NCI-H748 (cell line): ENCODE measurements at regions not wholly inside any gene's neighbourhood (a gene's known extent, or its start where the extent isn't known, plus 50 kb on each side); places are given as distances from the start of the nearest gene placed in this dataset.
"Not testable (repeated sequence)": the region's sequence is repeated elsewhere in the genome, so short reads cannot be mapped to it uniquely, and the experiment has no call there.

Experiments used
- DNase-seq: peaks from one replicate; lab custom pipeline; 2025; ENCODE audit not compliant: unreplicated experiment; lab: John Stamatoyannopoulos, UW

DNA sequence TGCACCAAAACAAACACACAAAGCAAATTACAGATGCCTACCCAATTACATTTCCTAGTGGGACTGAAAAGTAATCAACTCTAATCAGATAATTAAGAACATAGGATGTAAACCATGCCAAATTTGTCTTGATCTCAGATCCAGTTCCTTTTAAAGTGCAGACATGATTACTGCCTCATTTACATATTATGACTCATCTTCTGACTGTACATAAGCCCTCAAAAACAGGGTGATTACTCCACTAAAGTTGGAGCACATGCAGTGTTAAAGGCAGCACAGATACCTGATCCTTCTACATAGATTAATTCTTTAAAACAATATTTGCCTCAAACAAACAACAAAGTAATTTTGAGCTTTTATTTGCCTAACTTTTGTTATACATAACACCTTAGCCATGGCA, 337.2 kb downstream of the RPS29 start:
- no peak for DNase-seq

DNA sequence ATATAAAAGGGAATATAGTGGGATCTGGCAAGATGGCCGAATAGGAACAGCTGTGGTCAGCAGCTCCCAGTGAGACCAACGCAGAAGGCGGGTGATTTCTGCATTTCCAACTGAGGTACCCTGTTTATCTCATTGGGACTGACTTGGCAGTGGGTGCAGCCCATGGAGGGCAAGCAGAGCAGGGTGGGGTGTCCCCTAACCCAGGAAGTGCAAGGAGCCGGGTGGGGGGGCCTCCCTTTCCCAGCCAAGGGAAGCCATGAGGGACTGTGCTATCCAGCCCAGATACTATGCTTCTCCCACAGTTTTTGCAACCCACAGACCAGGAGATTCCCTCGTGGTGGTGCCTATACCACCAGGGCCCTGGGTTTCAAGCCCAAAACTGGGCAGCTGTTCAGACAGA, 342.4 kb downstream of the RPS29 start:
- not testable (repeated sequence) for DNase-seq

GRCh38 chr14:49240383-49240782, 345.8 kb downstream of the RPS29 start:
- no peak for DNase-seq

GRCh38 chr14:49228552-49228951, 357.6 kb downstream of the RPS29 start:
- no peak for DNase-seq

GRCh38 chr14:49221316-49221715, 364.9 kb downstream of the RPS29 start:
- no peak for DNase-seq

DNA sequence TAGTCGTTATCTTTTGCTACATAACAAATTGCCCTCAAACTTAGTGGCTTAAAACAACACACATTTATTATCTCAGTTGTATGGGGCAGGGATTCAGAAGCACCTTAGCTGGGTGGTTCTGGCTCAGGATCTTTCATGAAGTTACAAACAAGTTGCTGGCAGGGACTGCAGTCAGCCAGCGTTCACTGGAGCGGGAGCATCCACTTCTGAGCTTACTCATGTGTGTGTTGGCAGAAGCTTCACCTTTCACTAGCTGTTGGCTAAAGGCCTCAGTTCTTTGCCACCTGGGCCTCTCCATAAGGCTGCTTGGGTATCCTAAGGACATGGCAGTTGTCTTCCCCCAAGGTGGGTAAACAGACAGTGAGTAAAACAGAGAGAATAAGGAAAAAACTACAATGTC, 365.7 kb downstream of the RPS29 start:
- DNase-seq, result no peak

- peak; percentile 3 for DNase-seq
These were observed 367.6 kb downstream of the RPS29 start for GRCh38 chr14:49218436-49219092.

- DNase-seq, result no peak
These were observed 373.5 kb downstream of the RPS29 start for GRCh38 chr14:49212721-49213120.

DNA sequence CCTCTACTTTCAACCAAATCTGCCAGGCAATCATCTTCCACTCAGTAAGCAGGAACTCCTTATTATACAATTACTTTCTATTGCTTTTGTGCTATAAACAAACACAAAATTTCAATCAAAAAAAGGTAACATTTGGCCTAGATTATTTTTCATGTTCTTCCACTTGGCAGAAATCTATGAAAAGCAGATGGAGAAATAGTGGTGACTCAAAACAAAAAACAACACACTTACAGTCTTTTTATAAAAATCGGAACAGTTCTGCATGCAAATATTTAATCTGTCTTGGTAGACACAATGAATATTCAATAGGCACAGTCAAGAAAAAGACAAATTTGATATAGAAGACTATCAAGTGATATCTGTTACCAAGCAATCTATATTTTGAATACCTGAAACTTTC, 376.8 kb downstream of the RPS29 start:
- no peak for DNase-seq

GRCh38 chr14:49206828-49207227, 379.4 kb downstream of the RPS29 start:
- no peak for DNase-seq

GRCh38 chr14:49203676-49204075, 382.5 kb downstream of the RPS29 start:
- no peak for DNase-seq

DNA sequence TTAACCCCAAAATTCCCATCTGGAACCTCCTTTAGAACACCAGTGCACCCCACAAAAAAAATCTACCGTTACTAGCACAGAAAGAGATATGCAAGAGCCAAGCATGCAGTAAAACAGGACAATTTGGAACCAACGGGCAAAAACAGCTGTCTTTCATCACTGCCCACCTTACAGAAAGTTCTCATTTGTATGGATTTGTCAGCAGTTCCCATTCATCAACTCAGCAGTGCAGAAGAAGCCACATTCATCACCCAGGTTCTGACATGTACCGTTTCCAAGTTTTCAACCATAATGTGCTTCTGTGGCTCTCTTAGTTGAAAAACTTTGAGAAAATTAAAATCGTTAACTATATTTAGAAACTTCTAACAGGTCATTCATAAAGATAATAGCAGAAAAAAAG, 387.0 kb downstream of the RPS29 start:
- DNase-seq, result no peak

DNA sequence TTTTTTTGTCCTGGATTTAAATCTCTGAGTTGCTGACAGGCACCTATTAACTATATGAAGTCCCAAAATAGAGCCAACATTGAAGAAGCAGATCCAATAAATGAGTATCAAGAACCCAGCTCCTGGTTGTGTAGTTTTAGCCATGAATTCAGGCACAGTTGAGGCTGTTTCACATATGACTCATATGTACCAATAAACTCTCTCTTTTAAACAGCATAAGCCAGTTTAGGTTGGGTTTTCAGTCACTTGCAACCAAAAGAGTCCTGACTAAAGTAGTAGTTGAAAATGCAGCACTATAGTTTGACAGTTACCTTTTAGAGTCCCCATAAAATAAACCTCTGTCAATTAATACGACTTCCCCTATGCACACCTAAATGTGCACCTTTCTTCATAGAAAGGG, 389.9 kb downstream of the RPS29 start:
- DNase-seq, result no peak

DNA sequence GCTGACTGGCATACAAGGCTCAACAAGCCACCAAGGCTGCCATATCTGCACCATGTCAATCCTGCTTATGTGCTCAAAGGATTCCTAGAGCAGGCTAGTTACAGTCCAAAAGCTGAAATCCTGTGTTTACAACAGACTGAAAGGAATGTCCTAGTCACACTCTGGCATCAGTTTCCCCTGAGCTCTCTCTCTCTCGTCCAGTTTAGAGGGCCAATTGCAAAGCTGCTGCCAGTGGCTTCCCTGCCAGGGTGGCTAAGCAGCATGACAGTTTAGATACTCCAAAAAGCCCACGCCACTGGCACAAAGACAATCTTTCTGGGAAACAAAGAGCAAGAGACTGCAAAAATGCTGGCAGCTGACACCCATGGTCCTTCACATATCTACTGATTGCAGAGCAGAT, 392.1 kb downstream of the RPS29 start:
- DNase-seq, result no peak

- DNase-seq, result no peak
These were observed 392.7 kb downstream of the RPS29 start for GRCh38 chr14:49193332-49194065.

DNA sequence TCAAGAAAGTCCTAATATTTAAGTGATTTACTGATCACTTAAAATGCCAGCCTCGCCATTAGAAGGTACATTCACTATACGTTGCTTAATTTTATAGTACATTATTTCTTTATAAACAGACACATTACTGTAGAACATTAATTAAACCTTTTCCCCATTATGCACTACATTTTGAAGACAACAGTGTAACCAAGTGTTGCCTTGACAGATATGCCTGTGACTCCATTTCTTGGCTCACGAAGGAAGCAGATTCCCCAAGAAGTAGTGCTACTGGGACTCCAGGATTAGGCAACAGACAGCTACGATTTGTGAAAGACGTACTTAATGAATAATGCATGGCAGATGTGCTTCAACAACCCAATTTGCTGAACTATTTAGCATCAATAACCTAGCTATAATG, 394.8 kb downstream of the RPS29 start:
- DNase-seq, result no peak

DNA sequence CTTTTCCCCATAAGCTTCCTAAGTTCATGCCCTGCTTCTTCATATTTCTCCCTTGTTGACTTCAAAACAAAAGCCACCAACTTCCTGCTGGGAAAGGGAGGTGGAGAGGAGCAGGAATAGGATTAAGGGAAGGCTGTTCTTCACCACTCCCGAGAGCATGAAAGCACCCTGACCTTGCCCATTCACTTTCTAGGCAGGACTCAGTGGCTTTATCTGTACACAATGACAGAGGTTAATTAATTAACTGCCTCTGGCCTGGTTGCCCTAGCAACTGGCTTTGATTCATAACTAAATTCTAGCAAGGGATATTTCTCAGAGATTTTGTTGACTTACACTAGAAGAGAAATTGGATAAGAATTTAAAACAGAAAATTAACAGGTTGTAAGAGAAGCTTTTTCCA, 396.8 kb downstream of the RPS29 start:
- DNase-seq, result no peak

- no peak for DNase-seq
These were observed 398.4 kb downstream of the RPS29 start for GRCh38 chr14:49187799-49188198.

GRCh38 chr14:49173765-49174373, 412.3 kb downstream of the RPS29 start:
- peak; percentile 73 for DNase-seq

DNA sequence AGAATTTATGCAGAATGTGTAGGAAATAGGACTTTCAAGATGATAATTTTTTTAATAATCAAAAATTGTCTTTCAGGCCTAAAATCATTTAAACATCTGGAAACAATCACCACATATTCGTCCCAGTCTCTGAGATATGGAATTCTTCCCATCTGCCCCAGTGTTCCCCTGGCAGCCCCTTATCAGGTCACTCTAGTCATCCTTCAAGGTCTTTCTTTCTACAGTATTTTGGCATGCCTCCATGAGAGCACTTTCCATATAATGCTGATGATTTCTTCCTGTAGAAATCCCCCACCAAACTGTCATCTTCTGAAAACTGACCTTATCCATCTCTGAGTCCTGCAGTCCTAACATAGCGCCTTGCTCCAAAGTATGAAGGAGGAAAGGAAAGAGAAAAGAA, 422.1 kb downstream of the RPS29 start:
- DNase-seq, result no peak

DNA sequence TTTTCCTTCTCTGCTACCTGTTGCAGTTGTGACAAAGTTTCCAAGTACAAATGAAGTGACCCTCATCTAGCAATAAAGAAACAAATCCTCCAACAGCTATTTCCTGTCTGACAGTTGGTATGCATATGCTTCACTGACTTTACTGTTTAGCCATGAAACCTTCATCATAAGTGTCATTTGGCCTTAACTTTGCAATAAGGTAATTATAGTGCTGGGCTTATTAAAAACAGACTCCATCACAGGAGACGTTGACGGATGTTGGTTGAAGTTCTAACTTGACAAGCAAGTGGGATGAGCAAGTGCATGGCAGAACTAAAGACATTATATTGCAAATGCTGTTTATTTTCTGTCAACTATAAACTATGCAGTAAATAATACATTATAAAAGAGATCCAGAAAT, 425.2 kb downstream of the RPS29 start:
- no peak for DNase-seq

- DNase-seq, result no peak
These were observed 427.1 kb downstream of the RPS29 start for GRCh38 chr14:49159081-49159480.
